PC-3 (cell line): ENCODE measurements at regions not wholly inside any gene's neighbourhood (a gene's known extent, or its start where the extent isn't known, plus 50 kb on each side); places are given as distances from the start of the nearest gene placed in this dataset.

Experiments
- CTCF ChIP-seq: fragments of 300-600 bp; sonication (generic); conservative IDR thresholded peaks from 2 replicates; pipeline ENCODE4 v1.5.1; 2017; ENCODE audit warnings: antibody characterized with exemption, low read depth, mild to moderate bottlenecking, low read length
- EZH2 ChIP-seq: fragments of 300-600 bp; sonication (generic); IDR thresholded peaks from one replicate; pipeline ENCODE4 v1.6.1; 2017; ENCODE audit warnings: antibody characterized with exemption, mild to moderate bottlenecking, low read length; ENCODE audit not compliant: unreplicated experiment

DNA sequence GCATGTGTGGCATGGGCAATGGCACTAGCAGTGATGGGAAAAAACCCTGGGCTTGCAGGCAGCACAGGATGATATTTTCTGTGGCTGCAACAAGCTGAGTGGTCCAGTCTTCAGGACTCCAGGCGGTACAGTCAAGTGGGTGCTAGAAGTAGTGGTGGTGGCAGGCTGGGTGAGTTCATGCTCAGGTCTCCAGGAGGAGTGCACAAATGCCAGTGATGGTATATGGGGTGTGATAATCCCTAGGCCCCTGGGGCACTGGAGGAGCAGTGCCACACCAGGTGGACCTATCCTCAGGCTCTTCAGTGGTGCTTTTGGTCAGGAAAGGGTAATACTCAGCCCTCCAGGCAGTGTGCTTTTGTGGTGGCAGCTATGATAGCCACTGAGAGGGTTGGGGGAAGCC, 496.4 kb downstream of the PRR16 start:
- TF ChIP-seq CTCF: no peak
- no peak for TF ChIP-seq EZH2
